GM18861 (cell line): ENCODE measurements at regions not wholly inside any gene's neighbourhood (a gene's known extent, or its start where the extent isn't known, plus 50 kb on each side); places are given as distances from the start of the nearest gene placed in this dataset.
"Not testable (repeated sequence)": the region's sequence is repeated elsewhere in the genome, so short reads cannot be mapped to it uniquely, and the experiment has no call there.

Source experiments
- ATAC-seq: cut with Tn5 transposase; IDR thresholded peaks from one replicate; pipeline ENCODE4 v1.9.1; 2021; ENCODE audit not compliant: unreplicated experiment

DNA sequence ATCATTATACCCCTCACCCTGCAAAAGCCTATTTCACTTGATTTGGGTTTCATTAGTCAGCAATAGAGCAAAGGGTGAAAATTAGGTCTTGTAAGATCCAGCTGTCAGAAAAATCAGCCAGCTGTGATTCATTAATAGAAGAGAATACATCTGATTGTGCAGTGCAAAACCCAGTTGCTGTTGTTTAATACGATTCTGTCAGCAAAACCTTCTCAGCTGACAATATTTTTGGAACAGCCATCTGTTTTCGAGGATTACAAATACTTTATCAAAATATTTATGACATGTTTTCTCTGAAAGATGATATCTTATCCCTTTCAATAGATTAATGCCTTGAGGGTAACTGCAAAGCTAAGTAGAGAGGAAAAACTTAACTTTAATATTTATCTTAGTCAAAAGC lies 1354.0 kb upstream of the RAG2 start:
- no peak for ATAC-seq

DNA sequence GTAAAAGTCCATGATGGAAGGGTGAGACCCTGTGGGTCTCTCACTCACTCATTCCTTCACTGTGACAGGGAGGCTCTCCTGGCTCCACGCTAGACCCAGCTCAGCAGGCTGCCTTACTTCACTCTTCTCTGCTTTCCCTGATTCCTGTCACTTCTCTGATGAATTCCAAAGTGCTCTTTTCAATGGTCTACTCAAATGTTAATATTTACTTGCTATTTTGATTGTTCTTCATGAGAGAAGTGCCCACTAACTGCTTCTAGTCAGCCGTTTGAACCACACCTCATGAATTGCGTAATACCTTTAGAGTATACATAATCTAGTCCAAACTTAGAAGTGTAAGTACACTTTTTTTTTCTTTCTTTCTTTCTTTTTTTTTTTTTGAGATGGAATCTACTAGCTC lies 1350.2 kb upstream of the RAG2 start:
- no peak for ATAC-seq

DNA sequence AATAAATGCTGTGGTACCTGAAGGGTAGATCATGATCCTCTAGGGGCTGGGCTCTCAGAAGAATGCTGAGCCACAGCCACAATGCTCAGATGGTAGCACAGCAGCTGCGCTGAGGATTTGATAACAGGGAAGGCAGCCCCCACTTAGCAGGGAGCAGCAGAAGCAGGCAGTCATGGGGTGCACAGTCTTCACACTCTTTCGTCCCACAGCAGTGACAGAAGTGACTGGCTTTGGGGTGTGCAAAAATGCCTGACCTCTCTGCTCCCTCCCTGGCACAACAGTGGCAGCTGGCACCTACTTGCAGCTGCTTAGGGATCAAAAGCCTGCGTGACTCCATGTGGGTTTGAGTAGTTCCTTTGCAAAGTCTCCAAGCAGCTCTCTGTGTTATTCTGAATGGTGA lies 1349.8 kb upstream of the RAG2 start:
- ATAC-seq = no peak

DNA sequence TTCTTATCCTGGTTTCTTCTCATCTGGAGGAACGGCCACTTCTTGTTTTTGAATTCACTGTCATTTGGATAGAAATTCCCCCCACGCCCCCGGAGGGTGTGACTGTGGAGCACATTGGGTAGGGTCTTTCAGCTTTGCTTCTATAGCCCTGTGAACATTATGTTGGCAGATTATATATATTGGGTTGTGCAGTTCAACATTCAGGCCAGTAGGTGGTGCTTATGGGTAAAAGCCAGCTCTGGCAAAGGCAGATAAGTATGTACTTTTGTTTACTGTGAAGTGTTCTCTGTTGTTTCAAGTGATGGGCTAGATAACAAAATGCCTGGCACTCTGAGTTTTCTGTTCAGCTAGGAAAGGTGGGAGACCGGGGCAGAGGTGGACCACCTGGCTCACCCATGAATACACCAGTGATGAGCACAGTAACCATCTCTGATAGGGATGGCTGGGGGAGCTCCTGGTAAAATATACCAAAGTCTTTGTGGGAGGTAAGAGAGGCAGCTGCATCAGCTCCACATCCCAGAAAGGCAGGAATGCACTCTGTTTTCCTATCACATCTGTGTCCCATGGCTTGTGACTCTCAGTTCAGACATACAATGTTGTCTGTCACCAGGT lies 1348.2 kb upstream of the RAG2 start:
- ATAC-seq = no peak

DNA sequence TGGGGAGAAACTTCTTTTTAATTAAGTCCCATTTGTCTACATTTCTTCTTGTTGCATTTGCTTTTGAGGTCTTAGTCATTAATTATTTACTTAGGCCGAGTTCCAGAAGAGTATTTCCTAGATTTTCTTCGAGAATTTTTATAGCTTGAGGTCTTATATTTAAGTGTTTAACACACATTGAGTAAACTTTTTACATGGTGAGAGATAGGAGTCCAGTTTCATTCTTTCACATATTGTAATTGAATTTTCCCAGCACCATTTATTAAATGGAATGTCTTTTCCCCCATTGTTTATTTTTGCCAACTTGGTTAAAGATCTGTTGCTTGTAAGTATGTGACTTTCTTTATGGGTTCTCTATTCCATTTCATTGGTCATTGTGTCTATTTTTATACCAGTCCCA lies 1344.0 kb upstream of the RAG2 start:
- ATAC-seq = no peak

DNA sequence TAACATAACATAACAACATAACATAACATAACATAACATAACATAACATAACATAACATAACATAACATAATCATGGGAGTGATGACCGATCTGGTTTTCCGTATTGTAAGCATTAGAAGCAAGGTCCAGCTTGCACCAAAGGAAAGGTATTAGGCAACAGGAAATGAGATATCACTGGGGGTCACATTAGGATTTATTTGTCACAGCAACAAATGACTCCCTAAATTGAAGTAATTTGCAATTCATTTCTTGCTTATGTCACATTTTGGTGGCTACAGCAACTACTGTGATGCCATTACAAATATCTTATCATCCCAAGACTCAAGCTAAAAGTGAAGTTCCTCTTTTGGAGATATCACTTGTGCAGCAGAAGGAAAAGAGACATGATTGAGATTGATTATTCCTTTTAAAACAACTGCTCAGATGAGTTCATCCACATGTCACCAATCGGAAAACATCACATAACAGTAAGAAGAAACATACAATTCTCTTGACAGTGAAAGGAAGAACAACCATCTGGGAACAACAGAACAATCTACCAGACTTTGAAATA lies 1331.1 kb upstream of the RAG2 start:
- no peak for ATAC-seq

DNA sequence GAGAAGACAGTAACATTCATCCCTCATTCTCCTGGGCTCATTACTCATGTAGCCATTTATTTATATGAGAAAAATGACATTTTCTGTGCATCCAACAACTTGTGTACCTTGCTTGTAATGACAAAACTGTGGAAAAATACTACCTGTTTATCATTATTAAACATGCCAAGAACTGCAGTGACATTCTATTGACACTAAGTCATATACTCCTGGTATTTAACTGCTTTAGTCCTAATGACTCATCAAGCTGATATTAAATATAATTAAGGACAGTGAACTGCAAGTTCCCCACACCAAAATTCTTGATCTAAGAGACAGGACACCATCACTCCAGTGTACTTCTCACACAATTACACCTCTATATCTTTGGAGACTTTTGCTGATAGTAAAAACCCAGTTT lies 1328.7 kb upstream of the RAG2 start:
- ATAC-seq = no peak

DNA sequence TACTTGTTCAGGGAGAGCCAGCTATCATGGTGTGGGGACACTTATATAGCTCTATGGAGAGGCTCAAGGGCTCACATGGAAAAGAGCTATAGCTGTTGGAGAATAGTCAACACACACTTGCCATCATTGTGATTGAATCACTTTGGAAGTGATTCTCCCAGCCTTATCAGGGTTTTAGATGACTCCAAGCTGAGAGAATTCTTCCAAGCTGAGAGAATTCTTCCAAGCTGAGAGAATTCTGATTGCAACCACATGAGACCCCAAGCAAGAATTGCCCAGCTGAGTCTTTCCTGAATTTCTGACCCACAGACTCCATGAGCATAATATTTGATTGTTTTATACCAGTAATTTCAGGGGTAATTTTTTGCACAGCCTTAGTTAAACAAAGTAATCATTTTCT lies 1318.3 kb upstream of the RAG2 start:
- no peak for ATAC-seq

DNA sequence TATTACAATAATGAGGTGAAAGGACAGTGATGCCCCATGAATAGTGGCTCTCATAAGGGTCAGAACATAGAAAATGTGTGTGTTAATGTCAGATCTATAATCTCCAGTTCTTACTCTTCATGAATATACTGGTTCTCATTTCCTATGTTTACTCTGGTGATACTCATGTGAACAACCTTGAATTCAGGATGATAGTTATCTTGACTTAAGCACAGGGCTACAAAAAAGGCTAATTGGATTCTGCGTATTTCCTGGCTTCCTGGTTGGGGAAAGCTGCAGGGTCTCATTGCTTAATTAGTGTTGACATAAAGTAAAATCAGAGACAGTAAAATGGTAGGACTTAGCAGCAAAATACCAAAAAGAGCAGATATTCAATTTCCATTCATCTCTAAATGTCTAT lies 1316.8 kb upstream of the RAG2 start:
- ATAC-seq = no peak

DNA sequence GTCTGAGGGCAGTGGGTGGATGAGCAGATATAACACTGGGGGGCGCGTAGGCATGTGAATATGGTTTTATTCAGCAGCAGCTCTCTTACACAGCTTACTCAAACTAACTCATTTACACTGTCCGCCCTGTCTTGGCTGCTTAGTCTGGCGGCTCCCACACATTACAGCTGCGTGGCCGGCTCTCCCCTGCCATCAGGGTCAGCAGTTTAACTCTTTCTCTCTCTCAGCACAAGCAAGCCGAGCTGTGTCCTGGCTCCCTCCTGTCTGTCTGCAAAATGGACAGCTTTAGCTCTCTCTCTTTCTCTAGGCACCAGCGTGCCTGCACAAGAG lies 1310.1 kb upstream of the RAG2 start:
- ATAC-seq = no peak

DNA sequence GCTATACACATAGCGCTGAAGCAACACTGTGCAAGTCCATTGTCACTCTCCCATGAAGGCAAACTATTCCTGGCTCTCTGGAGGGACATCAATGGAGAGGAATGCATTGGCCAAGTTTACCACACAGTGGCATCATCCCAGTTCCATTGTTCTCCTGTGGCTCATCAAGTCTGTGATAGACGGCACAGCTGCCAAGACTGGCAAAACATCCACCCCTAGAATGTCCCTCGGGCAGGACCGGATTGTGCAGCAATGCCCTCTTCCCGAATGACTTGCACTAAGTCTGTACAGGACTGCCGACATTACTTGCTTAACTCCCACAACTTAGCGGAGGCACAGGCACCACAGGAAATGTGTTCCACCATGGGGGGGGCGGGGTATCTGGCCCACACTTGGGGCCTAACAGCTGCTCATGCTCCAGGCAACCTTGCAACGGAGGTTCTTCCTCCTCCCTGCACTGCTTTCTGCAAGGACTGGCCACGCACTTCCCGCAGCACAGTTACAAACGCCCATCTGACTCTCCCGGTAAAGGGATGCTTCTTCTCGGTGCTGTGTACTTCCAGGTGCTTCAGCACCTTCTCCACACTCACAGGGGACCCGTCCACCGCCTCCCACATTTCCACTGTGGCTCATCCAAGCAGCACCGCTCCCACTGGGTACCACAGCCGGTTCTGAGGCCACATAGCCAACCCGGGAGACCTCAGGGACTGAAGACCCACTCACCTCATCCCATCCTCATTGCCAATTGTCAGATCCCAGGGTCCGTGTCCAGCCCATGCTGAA lies 1309.6 kb upstream of the RAG2 start:
- no peak for ATAC-seq

DNA sequence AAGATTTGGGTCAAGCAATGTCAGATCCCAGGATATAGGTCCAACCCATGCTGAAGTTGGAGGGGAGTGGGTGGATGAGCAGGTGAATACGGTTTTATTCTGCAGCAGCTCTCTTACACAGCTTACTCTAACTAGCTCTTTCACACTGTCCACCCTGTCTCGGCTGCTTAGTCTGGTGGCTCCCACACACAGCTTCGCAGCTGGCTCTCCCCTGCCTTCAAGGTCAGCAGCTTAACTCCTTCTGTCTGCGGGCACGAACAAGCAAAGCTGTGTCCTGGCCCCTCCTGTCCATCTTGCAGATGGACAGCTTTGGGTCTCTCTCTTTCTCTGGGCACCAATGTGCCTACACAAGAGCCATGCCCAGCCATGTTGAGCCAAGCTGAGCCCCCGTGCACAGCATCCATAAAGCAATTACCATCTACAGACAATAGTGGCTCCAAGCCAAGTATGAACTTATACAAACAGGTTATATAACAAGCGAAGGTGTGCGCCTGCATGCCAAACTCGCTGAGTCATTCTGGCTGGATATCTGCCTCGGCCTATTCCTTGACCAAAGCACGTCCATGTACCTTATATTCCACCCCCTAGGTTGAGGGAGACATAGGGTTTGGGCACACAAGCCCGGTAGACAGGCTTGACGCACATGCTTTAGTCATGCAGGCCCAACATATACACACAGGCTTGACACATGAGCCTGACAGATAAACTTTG lies 1307.8 kb upstream of the RAG2 start:
- ATAC-seq = no peak

DNA sequence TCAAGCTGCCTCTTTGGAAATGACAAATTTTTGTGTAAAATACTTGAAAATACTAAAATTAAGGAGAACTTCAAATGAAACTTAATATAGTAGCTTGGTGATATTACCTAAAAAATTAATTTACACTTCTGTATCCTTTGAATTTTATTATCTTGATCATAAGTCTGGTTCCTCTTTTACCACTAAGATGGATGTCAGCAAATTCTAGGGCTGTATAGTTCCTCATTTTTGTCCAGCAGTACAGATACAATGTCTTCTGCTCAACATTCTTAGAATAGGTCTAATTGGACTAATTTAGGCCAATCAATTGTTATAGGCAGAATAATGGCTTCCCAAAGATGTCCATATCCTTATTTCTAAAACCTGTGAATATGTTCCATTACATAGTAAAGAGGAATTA lies 1298.0 kb upstream of the RAG2 start:
- ATAC-seq = no peak

DNA sequence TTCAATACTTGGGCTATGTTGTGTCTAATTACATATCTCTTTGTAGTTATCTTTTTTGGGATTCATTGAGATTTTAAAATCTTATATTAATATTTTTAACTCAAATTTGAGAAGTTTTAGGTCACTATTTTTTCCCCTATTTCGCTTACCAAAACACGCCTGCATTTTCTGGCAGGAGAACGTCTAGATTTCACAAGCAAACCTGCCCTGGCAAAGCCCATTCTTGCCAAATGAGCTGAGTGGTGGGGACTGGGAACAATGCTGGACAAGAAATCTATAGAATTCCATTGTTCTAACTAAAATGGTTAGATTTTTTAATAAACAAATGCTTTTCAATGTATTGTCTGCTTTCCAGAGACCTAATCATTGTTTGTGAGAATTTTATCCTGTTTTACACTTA lies 1283.7 kb upstream of the RAG2 start:
- ATAC-seq = no peak

DNA sequence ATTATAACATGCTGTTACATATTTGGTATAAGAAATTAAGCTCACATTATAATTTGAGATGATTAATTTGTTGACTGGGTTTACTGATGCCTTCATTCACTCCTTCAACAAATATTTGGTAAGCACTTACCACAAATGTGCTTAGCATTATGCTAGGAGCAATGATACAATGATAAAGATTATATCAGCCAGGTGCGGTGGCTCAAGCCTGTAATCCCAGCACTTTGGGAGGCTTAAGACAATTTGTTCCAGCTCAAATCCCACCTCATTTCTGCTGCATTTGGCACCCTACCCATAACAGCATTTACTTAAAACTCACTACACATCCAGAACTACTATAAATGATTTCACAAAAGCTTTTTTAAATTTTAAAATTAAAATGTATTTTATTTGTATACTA lies 1263.6 kb upstream of the RAG2 start:
- no peak for ATAC-seq

DNA sequence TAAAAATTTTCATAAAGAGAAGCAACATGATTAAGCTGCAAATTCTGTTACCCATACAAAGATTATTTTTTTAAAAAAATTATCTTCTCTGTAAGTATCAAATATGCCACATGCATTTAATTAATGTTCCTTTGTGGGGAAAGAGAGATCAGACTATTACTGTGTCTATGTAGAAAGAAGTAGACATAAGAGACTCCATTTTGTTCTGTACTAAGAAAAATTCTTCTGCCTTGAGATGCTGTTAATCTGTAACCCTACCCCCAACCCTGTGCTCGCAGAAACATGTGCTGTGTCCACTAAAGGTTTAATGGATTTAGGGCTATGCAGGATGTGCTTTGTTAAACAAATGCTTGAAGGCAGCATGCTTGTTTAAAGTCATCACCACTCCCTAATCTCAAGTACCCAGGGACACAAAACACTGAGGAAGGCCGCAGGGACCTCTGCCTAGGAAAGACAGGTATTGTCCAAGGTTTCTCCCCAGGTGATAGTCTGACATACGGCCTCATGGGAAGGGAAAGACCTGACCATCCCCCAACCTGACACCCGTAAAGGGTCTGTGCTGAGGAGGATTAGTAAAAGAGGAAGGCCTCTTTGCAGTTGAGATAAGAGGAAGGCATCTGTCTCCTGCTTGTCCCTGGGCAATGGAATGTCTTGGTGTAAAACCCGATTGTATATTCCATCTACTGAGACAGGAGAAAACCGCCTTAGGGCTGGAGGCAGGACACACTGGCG lies 1260.9 kb upstream of the RAG2 start:
- not testable (repeated sequence) for ATAC-seq

DNA sequence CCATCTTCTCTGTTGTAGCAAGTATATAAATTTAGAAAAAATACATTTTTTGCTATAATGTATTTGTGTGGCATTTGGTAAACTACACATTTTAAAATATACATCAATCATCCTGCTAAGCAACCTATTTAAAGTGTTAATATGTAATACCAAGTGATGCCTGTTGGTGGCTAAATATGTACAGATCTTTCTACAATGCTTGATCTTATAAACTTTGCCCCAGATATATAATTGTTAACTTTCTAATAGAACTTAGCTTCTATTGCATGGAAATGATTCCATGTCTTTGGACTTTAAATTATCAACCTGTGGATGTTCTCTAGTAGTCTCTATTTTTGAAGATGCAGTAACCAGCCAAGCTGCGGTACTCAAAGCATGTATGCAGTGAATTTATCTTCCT lies 1260.4 kb upstream of the RAG2 start:
- no peak for ATAC-seq

DNA sequence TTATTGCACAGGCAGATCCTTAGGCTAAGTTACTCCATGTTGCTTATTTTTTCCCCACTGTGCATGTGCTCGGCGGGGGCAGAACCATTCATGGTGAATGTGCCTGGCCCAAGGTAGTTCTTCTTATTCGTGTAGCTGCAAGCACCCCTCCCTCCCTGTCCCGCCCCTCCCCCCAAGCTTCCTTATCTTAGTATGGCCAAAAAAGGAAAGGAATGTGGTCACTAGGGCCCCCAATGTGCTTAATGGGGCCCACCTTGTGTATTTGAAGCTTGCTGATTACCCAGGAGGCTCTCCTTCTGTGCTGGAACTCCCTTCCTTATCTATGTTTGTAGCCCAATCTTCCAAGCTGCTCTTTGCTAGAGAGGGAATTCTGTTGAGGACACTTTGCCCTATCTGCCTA lies 1259.7 kb upstream of the RAG2 start:
- no peak for ATAC-seq

DNA sequence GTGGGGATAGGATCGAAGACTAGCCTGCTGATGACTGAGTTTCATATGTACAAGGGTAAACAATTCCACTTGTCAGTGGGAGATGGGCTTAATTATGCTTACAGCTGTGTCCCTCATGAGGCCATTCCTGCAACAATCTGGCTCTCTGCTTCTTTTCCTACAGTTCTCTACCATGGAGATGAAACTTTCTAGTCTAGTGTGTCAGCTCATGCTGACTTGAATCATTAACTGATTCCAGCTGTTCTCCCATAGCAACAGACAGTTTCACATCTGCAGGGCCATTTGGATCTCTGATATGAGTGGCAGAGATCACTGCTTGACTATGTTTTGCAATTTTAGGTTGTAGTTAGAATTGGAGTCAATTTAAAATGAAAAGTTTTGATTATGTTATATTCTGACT lies 1251.7 kb upstream of the RAG2 start:
- ATAC-seq = no peak

DNA sequence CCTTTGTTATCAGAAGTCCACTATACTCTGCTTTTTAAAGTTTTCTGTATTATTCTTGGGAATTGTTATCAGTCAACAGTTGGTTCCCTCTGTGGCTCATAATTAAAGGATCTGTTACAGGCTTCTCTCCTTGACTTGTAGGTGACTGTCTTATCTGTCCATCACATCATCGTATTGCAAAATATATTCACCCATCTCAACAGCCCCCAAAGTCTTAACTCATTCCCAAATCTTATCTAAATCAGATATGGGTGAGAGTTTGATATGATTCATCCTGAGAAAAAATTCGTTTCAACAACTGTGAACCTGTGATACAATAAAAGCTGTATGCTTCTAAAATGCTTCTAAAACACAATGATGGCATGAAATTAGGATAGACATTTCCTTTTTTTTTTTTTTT lies 1245.6 kb upstream of the RAG2 start:
- ATAC-seq = no peak

DNA sequence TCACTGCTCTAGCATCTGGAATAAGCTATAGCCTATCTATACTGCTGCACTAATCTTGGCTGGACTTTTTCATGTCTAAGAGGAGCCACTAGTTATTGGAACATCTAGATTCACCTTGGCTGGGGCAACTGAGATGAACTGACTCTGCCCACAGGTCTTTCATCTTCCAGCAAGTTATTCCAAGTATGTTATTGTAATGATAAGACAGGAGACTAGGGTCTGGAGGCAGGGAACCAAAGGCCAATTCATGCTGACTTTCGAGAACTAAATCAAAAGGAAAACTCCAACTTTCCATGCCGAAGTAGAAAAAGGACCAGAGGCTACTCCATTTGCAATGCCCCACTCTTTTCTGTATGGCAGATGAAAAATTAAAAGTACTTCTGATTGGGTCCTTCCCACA lies 1243.0 kb upstream of the RAG2 start:
- ATAC-seq = no peak

DNA sequence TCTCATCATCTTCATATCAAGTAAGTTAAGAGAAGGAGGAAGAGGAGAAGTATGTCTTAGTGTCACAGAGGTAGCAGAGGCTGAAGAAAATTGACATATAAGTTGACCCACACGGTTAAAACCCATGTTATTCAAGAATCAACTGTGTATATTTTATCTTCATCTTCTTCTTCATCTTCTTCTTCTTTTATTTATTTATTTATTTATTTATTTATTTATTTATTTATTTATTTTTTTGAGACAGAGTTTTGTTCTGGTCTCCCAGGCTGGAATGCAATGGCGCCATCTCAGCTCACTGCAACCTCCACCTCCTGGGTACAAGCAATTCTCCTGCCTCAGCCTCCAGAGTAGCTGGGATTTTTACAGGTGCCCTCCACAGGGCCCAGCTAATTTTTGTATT lies 1242.3 kb upstream of the RAG2 start:
- ATAC-seq = not testable (repeated sequence)
